GM13977 (cell line): ENCODE measurements at regions not wholly inside any gene's neighbourhood (a gene's known extent, or its start where the extent isn't known, plus 50 kb on each side); places are given as distances from the start of the nearest gene placed in this dataset.

Experiments used
- DNase-seq: peaks from one replicate; pipeline ENCODE4 v3.0.0; 2012; ENCODE audit warnings: low spot score
- CTCF ChIP-seq: IDR thresholded peaks from 2 replicates; pipeline ENCODE4 v1.5.1; 2012; ENCODE audit warnings: mild to moderate bottlenecking, control low read depth; ENCODE audit not compliant: insufficient read depth; ENCODE audit errors: extremely low read depth, missing control alignments
- in situ Hi-C: fragments of 300-500 bp; cut with MboI; formaldehyde crosslinking; loops from one replicate; pipeline ENCODE4 v1.12.0; 2022; ENCODE audit warnings: low sequenced_read_pairs, low pct_unique_long_range_greater_than_20kb, mixed read lengths, inconsistent platforms; ENCODE audit not compliant: unreplicated experiment

GRCh38 chr2:139162456-139162855, 382.3 kb upstream of the NXPH2 start:
- DNase-seq: no peak
- no peak for TF ChIP-seq CTCF
- in situ Hi-C loops: no loop called here

- TF ChIP-seq CTCF: no peak
- DNase-seq: no peak
- in situ Hi-C loops: no loop called here
These were observed 380.6 kb upstream of the NXPH2 start for GRCh38 chr2:139160836-139161235.

- no peak for TF ChIP-seq CTCF
- DNase-seq: no peak
- in situ Hi-C loops: no loop called here
These were observed 379.0 kb upstream of the NXPH2 start for GRCh38 chr2:139159177-139159576.

- in situ Hi-C loops: no loop called here
- no peak for DNase-seq
- TF ChIP-seq CTCF: no peak
These were observed 376.5 kb upstream of the NXPH2 start for GRCh38 chr2:139156730-139157129.

- no peak for TF ChIP-seq CTCF
- in situ Hi-C loops: no loop called here
- no peak for DNase-seq
These were observed 375.8 kb upstream of the NXPH2 start for GRCh38 chr2:139155991-139156390.

GRCh38 chr2:139142252-139142880, 362.2 kb upstream of the NXPH2 start:
- no peak for DNase-seq
- in situ Hi-C loops: no loop called here
- TF ChIP-seq CTCF: no peak
